ENCODE measurements at regions not wholly inside any gene's neighbourhood (a gene's known extent, or its start where the extent isn't known, plus 50 kb on each side); places are given as distances from the start of the nearest gene placed in this dataset.

DNA sequence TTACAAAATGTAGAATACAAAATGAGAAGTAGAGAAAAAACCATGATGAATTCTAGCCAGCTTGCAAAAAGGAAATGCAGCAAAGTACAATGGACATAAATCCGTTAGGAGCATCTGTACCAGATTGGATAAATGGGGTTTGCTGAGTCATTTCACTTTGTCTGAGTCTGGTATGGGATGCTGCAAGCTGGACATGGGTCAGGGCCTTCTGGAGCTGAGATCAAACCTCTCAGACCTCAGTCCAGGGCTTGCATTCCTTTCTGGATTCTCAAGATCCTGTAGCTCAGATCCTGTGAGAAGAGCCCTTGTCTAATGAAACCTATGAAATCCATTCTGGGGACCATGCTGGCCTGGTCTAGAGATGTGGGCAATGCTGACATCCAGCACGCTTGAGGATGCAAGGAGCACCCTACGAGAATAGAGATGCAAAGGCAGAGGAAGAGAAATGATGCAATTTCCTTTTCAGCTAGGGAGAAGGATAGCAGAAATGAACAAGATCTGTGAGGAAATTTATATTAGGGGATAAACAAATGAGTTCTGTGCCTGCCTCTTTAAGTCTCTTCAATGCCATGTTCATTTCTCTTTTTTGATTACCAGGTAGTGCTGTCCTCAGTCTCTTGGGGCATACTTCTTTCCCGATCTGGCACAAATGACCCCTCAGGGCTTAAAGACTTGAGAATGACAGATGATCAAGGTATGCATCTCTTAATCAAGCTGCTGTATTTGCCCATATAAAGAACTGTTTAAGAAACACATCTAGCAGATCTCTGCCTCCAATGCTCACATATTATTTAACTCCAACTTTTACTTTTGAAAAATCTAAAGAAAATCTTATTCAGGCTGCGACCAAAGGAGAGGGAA lies 230.4 kb downstream of the MEIS1 start:
- 0 out of 22 replicates have a peak, but pooled peaks of 2 of the 11 experiments have one; percentile 15 to 32 for TF ChIP-seq Cebpa-rat (IDR thresholded peaks at IDR 0.05)
- Histone ChIP-seq H3K4me3 (no peak overlapping the region), H3K4me1 (peaks cover 3 to 11% (median 8%) of the 10 kb centered on the region in 10 experiments; a peak in 16 of 20 replicates), H3K9me3 (replicated peaks in 1 of 11) (0 out of 22 replicates have a peak, but pooled peaks cover 0 to 4% (median 0%) of the 10 kb centered on the region in 11 experiments), H3K36me3 (no peaks in the 10 kb centered on the region), H3K9ac (no peak overlapping the region), H3K27me3 (no peaks in the 10 kb centered on the region), H3K27ac (no peak overlapping the region), H4K20me1 (no peaks in the 10 kb centered on the region; a peak in 1 of 22 replicates), H3K4me2 (peak overlapping the region; percentile 11 to 69 (median 31); a peak in 16 of 22 replicates)

DNA sequence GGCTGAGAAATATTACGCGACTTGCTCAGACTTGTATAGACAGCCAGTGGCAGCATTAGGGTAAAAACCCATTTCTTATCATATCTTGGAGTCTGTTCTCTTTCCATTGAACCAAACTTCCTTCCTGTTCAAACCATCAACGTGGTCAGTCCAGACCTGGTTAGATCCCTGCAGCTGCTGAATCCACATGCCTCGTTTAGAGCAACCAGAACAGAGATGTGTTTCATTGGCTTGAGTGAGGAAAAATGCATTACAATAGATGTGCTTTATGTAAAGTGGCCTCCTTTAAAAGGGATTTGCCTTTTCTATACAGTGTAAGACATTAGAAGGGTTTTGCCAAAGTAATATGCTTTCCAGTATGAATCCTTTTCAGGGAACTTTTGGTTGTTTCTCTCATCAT lies 232.4 kb downstream of the MEIS1 start:
- Histone ChIP-seq H3K9me3 (replicated peaks in 1 of 11) (no peaks in the 10 kb centered on the region), H3K4me2 (peak overlapping the region in 1 of 11 experiments; percentile 8; a peak in 1 of 22 replicates), H3K4me1 (peaks cover 3 to 11% (median 8%) of the 10 kb centered on the region in 10 experiments; a peak in 16 of 20 replicates), H4K20me1 (no peaks in the 10 kb centered on the region), H3K9ac (no peak overlapping the region), H3K4me3 (no peak overlapping the region), H3K27me3 (no peaks in the 10 kb centered on the region), H3K27ac (no peak overlapping the region), H3K36me3 (no peaks in the 10 kb centered on the region)
- TF ChIP-seq Cebpa-rat (IDR thresholded peaks at IDR 0.05) = no peak

DNA sequence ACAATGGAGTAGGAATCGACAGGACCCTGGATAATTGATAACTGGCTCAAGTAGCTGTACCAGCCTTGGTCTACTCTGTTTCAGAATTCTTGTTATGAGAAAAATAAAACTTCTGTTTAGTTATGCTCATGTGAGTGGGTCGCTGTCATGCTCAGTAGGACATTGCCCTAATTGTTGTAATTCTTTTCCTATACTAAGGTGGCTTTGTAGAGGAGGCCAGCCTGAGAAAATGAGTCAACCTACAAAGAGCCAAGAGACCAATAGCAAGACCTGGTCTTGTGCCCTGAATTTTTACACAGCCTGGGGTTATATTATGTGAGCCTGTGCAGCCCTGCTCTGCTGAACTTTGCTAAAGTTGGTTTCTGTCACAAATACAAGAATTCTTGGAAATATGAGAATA lies 238.4 kb downstream of the MEIS1 start:
- H3K9ac ChIP-seq = no peak overlapping the region
- H3K4me2 ChIP-seq = no peak overlapping the region
- H3K27me3 ChIP-seq = no peaks in the 10 kb centered on the region
- no peaks in the 10 kb centered on the region for H3K9me3 ChIP-seq (replicated peaks in 1 of 11)
- H3K4me3 ChIP-seq = no peak overlapping the region
- H4K20me1 ChIP-seq = no peaks in the 10 kb centered on the region
- TF ChIP-seq Cebpa-rat (IDR thresholded peaks at IDR 0.05) = no peak
- H3K27ac ChIP-seq = no peak overlapping the region
- no peaks in the 10 kb centered on the region for H3K4me1 ChIP-seq
- H3K36me3 ChIP-seq = no peaks in the 10 kb centered on the region

DNA sequence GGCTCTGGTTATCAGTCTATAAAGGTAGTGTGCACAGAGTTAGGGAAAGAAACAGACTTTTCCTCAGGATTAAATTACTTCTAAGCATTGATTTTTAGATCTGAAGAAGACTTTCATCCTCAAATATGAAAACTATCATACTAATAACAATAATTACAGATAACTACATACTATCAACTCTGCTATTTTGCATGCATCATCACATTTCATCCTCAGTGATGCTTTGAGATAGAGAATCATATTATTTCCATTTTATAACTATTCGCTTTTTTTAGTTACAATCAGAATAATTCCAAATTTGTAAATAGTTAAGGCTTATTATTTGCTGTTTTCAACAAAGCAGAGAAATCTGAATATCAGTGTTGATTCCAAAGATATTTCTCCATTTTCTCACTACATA lies 239.2 kb downstream of the MEIS1 start:
- Histone ChIP-seq H4K20me1 (no peaks in the 10 kb centered on the region), H3K4me1 (no peaks in the 10 kb centered on the region), H3K27ac (no peak overlapping the region), H3K9ac (no peak overlapping the region), H3K4me2 (no peak overlapping the region), H3K9me3 (replicated peaks in 1 of 11) (no peaks in the 10 kb centered on the region), H3K36me3 (no peaks in the 10 kb centered on the region), H3K4me3 (no peak overlapping the region), H3K27me3 (no peaks in the 10 kb centered on the region)
- no peak for TF ChIP-seq Cebpa-rat (IDR thresholded peaks at IDR 0.05)

DNA sequence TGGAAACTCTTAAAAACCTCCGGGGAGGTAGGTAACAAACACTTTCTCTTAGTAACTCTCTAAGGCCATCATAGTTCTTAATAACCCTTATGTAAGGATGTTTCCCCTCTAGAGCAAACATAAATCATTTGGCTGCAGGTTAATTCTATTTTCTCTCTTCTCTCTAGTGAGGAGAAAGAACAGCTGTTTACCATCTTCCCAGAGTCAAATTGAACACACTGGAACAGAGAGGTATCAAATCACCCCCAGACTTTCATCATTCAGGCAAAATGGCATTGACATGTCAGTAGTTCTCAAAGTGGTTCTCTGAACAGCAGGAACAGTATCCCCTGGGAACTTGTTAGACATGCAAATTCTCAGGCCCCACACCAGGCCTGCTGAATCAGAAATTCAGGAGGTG lies 240.7 kb downstream of the MEIS1 start:
- Histone ChIP-seq H3K4me3 (no peak overlapping the region), H3K9me3 (replicated peaks in 1 of 11) (no peaks in the 10 kb centered on the region), H3K4me1 (no peaks in the 10 kb centered on the region), H3K27me3 (no peaks in the 10 kb centered on the region), H3K27ac (no peak overlapping the region), H3K4me2 (no peak overlapping the region), H3K36me3 (no peaks in the 10 kb centered on the region), H4K20me1 (no peaks in the 10 kb centered on the region), H3K9ac (no peak overlapping the region)
- no peak for TF ChIP-seq Cebpa-rat (IDR thresholded peaks at IDR 0.05)

DNA sequence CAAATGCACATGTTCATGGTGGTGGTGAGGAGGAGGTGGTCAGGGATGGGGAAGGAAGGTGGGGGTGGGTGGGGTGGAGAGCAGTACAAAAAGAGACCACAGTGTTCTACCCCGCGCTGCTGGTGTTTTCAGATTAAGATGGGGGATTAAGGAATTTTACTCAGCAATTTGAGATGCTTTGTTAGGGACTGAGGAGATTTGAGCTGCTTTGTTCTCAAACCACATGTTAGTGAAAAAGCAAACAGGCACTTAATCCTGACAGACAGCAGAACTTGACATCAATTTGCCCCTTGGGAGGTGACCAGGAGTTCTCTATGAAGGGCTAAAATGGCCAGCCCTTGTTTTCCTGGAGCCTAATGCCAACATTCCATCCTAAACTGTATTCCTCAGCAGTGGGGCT lies 244.5 kb downstream of the MEIS1 start:
- H3K27me3 ChIP-seq = no peaks in the 10 kb centered on the region
- H3K36me3 ChIP-seq = no peaks in the 10 kb centered on the region
- no peak overlapping the region for H3K4me2 ChIP-seq
- no peaks in the 10 kb centered on the region for H3K9me3 ChIP-seq (replicated peaks in 1 of 11)
- H3K27ac ChIP-seq = no peak overlapping the region
- no peaks in the 10 kb centered on the region for H3K4me1 ChIP-seq
- H3K9ac ChIP-seq = no peak overlapping the region
- H4K20me1 ChIP-seq = no peaks in the 10 kb centered on the region
- TF ChIP-seq Cebpa-rat (IDR thresholded peaks at IDR 0.05) = no peak
- H3K4me3 ChIP-seq = no peak overlapping the region

DNA sequence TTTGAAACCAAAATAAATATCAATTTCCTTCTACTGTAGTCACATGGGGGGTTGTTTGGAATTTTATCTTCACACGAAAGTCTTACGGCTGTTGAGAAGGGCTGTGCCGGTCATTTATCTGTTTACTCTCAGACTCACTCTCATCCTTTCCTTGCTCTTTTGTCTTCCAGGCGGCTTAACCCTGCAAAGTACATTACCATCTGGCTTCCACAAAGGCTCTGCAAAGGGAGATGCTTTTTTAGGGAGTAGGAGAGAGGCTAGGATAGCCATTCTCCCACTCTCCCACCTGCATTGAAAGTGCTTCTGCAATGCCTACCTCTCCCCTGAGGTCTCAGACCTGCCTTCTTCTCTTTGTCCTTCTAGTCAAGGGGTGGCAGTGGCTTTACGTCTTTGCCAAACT lies 247.6 kb downstream of the MEIS1 start:
- H3K27ac ChIP-seq = no peak overlapping the region
- H3K4me3 ChIP-seq = no peak overlapping the region

DNA sequence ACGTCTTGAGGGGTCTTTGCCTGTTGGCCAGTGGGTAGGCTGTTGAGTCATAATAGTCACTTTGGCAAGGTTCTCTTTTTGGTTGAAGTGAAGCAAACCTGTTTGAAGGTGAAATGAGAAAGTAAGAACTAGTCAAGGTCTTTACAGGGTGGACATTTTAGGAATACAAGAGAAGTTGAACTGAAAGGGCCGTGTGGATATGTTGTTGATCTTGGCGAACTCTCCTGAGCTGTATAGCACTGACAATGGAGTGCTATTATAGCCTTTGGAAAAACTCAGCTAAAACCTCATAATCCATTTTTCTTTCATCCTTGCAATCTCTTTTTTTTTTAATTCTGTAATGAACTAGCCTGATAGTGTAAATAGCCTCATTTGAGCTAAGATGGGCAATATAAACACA lies 248.1 kb downstream of the MEIS1 start:
- no peak for TF ChIP-seq Cebpa-rat (IDR thresholded peaks at IDR 0.05)
- Histone ChIP-seq H3K4me2 (no peak overlapping the region), H3K27ac (no peak overlapping the region)

More for the DNA sequence above, 247.6 kb downstream of the MEIS1 start:
- H3K9me3 ChIP-seq (replicated peaks in 1 of 11) = no peaks in the 10 kb centered on the region
- no peaks in the 10 kb centered on the region for H3K36me3 ChIP-seq
- no peak for TF ChIP-seq Cebpa-rat (IDR thresholded peaks at IDR 0.05)
- H3K9ac ChIP-seq = no peak overlapping the region
- no peak overlapping the region for H3K4me2 ChIP-seq
- H3K27me3 ChIP-seq = no peaks in the 10 kb centered on the region
- no peaks in the 10 kb centered on the region for H3K4me1 ChIP-seq
- H4K20me1 ChIP-seq = no peaks in the 10 kb centered on the region

DNA sequence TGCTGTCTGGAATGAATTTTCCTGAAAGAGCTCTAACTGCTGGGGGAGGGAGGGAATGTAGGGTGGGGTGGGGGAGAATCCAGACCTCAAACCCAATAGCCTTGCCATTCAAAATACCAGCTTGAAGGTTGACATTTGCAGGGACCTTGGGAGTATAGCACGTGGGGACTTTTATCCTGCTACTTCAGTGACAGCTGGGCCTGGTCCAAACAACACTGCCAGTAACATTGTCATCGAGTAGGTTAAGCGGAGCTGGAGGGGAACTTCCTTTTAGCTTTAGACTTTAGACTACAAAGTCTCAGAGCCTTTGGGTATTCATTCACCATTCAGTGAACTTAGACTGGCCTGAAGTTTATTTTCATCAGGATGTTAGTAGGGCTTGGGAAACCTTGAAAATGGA lies 248.7 kb downstream of the MEIS1 start:
- H3K4me1 ChIP-seq = no peaks in the 10 kb centered on the region
- H3K9ac ChIP-seq = no peak overlapping the region
- H3K9me3 ChIP-seq (replicated peaks in 1 of 11) = no peaks in the 10 kb centered on the region
- H3K4me3 ChIP-seq = no peak overlapping the region
- H4K20me1 ChIP-seq = no peaks in the 10 kb centered on the region
- TF ChIP-seq Cebpa-rat (IDR thresholded peaks at IDR 0.05) = no peak
- no peak overlapping the region for H3K27ac ChIP-seq
- H3K36me3 ChIP-seq = no peaks in the 10 kb centered on the region
- no peaks in the 10 kb centered on the region for H3K27me3 ChIP-seq
- H3K4me2 ChIP-seq = no peak overlapping the region

More for the DNA sequence above, 248.1 kb downstream of the MEIS1 start:
- Histone ChIP-seq H3K36me3 (no peaks in the 10 kb centered on the region), H4K20me1 (no peaks in the 10 kb centered on the region), H3K4me3 (no peak overlapping the region), H3K27me3 (no peaks in the 10 kb centered on the region), H3K9ac (no peak overlapping the region), H3K4me1 (no peaks in the 10 kb centered on the region), H3K9me3 (replicated peaks in 1 of 11) (no peaks in the 10 kb centered on the region)

DNA sequence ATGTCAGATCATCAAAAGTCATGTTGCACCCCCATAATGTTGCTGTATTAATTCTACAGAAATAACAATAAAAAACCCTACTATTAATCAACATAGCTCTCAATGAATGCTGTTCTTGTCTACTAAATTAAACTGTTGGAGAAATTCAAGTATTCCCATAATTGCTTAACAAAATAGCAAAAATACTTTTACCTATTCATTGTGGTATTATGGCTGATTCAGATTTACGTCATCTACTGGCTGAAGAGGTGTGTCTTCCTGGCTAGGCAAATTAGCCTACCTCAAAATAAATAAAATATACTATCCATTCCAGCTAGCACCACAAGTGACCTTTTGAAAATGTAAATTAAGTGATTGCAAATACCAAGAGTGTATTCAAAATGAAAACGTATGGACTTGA lies 249.4 kb downstream of the MEIS1 start:
- no peak overlapping the region for H3K4me3 ChIP-seq
- no peaks in the 10 kb centered on the region for H4K20me1 ChIP-seq
- no peak overlapping the region for H3K9ac ChIP-seq
- no peaks in the 10 kb centered on the region for H3K36me3 ChIP-seq
- no peak overlapping the region for H3K27ac ChIP-seq
- no peak for TF ChIP-seq Cebpa-rat (IDR thresholded peaks at IDR 0.05)
- no peak overlapping the region for H3K4me2 ChIP-seq
- no peaks in the 10 kb centered on the region for H3K4me1 ChIP-seq
- no peaks in the 10 kb centered on the region for H3K9me3 ChIP-seq (replicated peaks in 1 of 11)
- no peaks in the 10 kb centered on the region for H3K27me3 ChIP-seq

All from BLaER1 treated with 17β-estradiol and CSF1 and Interleukin-3, amounts not matched to agents 10 nM and 100 nM (cell line).